Keratinocyte (primary cell): ENCODE measurements at regions not wholly inside any gene's neighbourhood (a gene's known extent, or its start where the extent isn't known, plus 50 kb on each side); places are given as distances from the start of the nearest gene placed in this dataset.

Source experiments
- DNase-seq: peaks from one replicate; pipeline ENCODE4 v3.0.0-alpha.2; 2011; ENCODE audit warnings: low read depth, missing footprints, low spot score
- FAIRE-seq: peaks from 2 replicates; lab custom pipeline; 2011; peaks lifted over from hg19 to GRCh38; lab: Jason Lieb, UNC
- H2AFZ ChIP-seq: 2 replicates; pipeline ENCODE4 v1.6.0; 2012; ENCODE audit warnings: low read length, control low read depth, inconsistent platforms; ENCODE audit not compliant: control insufficient read depth
- H3K27ac ChIP-seq: 2 replicates; pipeline ENCODE4 v1.5.1; 2011; ENCODE audit warnings: low read length; ENCODE audit not compliant: control insufficient read depth, insufficient read depth
- H3K27me3 ChIP-seq: 3 replicates; pipeline ENCODE4 v1.6.0; 2011; ENCODE audit warnings: low read length; ENCODE audit not compliant: control insufficient read depth, insufficient read depth; ENCODE audit errors: extremely low read depth
- H3K36me3 ChIP-seq, 2 experiments: 2 replicates in 1 of 2; 3 replicates in 1 of 2; pipeline ENCODE4 v1.5.1; 2011; ENCODE audit warnings: low read length in 2 of 2, mild to moderate bottlenecking in 1 of 2; ENCODE audit not compliant: control insufficient read depth in 2 of 2, insufficient read depth in 2 of 2; ENCODE audit errors: extremely low read depth in 1 of 2
- H3K4me1 ChIP-seq: 3 replicates; pipeline ENCODE4 v1.5.1; 2011; ENCODE audit warnings: low read length; ENCODE audit not compliant: control insufficient read depth, insufficient read depth; ENCODE audit errors: extremely low read depth
- H3K4me2 ChIP-seq: 3 replicates; pipeline ENCODE4 v1.6.0; 2011; ENCODE audit warnings: low read depth, low read length; ENCODE audit not compliant: control insufficient read depth, insufficient read depth; ENCODE audit errors: extremely low read depth
- H3K4me3 ChIP-seq, 3 experiments: fragments of 200-600 bp in 1 of 3; sonication (generic) in 1 of 3; 2 replicates in 2 of 3; 3 replicates in 1 of 3; pipeline ENCODE4 v1.5.1; 2011 to 2016; ENCODE audit warnings: low read length in 3 of 3, mild to moderate bottlenecking in 3 of 3, control low read depth in 2 of 3, inconsistent platforms in 1 of 3, low read depth in 1 of 3, mixed read lengths in 1 of 3, mixed run types in 1 of 3, moderate library complexity in 1 of 3; ENCODE audit not compliant: control insufficient read depth in 2 of 3, insufficient read depth in 2 of 3; ENCODE audit errors: extremely low read depth in 1 of 3
- H3K79me2 ChIP-seq: 2 replicates; pipeline ENCODE4 v1.6.0; 2012; ENCODE audit warnings: low read length; ENCODE audit not compliant: control insufficient read depth, insufficient read depth
- H3K9ac ChIP-seq: 3 replicates; pipeline ENCODE4 v1.6.0; 2011; ENCODE audit warnings: low read length; ENCODE audit not compliant: control insufficient read depth, insufficient read depth; ENCODE audit errors: extremely low read depth
- H3K9me1 ChIP-seq: 3 replicates; pipeline ENCODE4 v1.6.0; 2011; ENCODE audit warnings: low read length; ENCODE audit not compliant: control insufficient read depth, insufficient read depth; ENCODE audit errors: extremely low read depth
- H3K9me3 ChIP-seq: 2 replicates; pipeline ENCODE4 v1.5.1; 2012; ENCODE audit warnings: low read depth, low read length; ENCODE audit not compliant: control insufficient read depth
- H4K20me1 ChIP-seq: 3 replicates; pipeline ENCODE4 v1.6.0; 2011; ENCODE audit warnings: low read length; ENCODE audit not compliant: control insufficient read depth, insufficient read depth; ENCODE audit errors: extremely low read depth
- CTCF ChIP-seq, 3 experiments: IDR thresholded peaks in 1 of 3; conservative IDR thresholded peaks in 1 of 3; optimal IDR thresholded peaks in 1 of 3; 2 replicates in 2 of 3; 3 replicates in 1 of 3; pipeline versions ENCODE3 to v1.5.1; 2011; ENCODE audit warnings: low read length in 3 of 3, mild to moderate bottlenecking in 3 of 3, moderate library complexity in 2 of 3, control low read depth in 1 of 3, inconsistent platforms in 1 of 3; ENCODE audit not compliant: insufficient read depth in 2 of 3; ENCODE audit errors: extremely low read depth in 1 of 3
- EZH2 ChIP-seq: IDR thresholded peaks from one replicate; pipeline ENCODE4 v1.6.1; 2012; ENCODE audit warnings: inconsistent platforms, mild to moderate bottlenecking, low read length, moderate library complexity
- dilution Hi-C: fragments of 300-500 bp; cut with MboI; formaldehyde crosslinking; loops from one replicate; pipeline ENCODE4 v1.7.0; 2020; ENCODE audit warnings: low sequenced_read_pairs; ENCODE audit not compliant: extremely low pct_ligation_motif_present

- H3K27me3 ChIP-seq = no peaks in the 10 kb centered on the region
- TF ChIP-seq EZH2 (no peak), CTCF (optimal IDR thresholded peaks at IDR 0.05 in 1 of 3, IDR thresholded peaks at IDR 0.05 in 1 of 3, conservative IDR thresholded peaks at IDR 0.05 in 1 of 3; ENCODE audit: extremely low read depth in 1 of 3, insufficient read depth in 2 of 3, low read length in 3 of 3) (no peak)
- no peaks in the 10 kb centered on the region for H3K36me3 ChIP-seq
- no peaks in the 10 kb centered on the region for H3K9me1 ChIP-seq
- DNase-seq (no peak), FAIRE-seq (no peak)
- no peak overlapping the region for H3K9ac ChIP-seq
- no peak overlapping the region for H2AFZ ChIP-seq
- no peaks in the 10 kb centered on the region for H3K4me1 ChIP-seq
- H3K4me2 ChIP-seq = no peak overlapping the region
- H3K79me2 ChIP-seq = no peaks in the 10 kb centered on the region
- H3K9me3 ChIP-seq = no peaks in the 10 kb centered on the region
- H3K27ac ChIP-seq = no peak overlapping the region
- no peak overlapping the region for H3K4me3 ChIP-seq
- no peaks in the 10 kb centered on the region for H4K20me1 ChIP-seq
- dilution Hi-C loops = no loop called here
These were observed 292.1 kb downstream of the SLC4A3 start for GRCh38 chr2:219919506-219919905.

- Histone ChIP-seq H3K4me2 (no peak overlapping the region), H3K27me3 (no peaks in the 10 kb centered on the region), H3K9me3 (no peaks in the 10 kb centered on the region), H2AFZ (no peak overlapping the region), H3K79me2 (no peaks in the 10 kb centered on the region), H3K4me1 (no peaks in the 10 kb centered on the region), H4K20me1 (no peaks in the 10 kb centered on the region), H3K9me1 (no peaks in the 10 kb centered on the region), H3K36me3 (no peaks in the 10 kb centered on the region), H3K9ac (no peak overlapping the region), H3K27ac (no peak overlapping the region), H3K4me3 (no peak overlapping the region)
- TF ChIP-seq CTCF (optimal IDR thresholded peaks at IDR 0.05 in 1 of 3, IDR thresholded peaks at IDR 0.05 in 1 of 3, conservative IDR thresholded peaks at IDR 0.05 in 1 of 3; ENCODE audit: extremely low read depth in 1 of 3, insufficient read depth in 2 of 3, low read length in 3 of 3) (no peak), EZH2 (no peak)
- DNase-seq (no peak), FAIRE-seq (no peak)
- dilution Hi-C loops = no loop called here
These were observed 302.4 kb downstream of the SLC4A3 start for GRCh38 chr2:219929835-219930234.
